Urothelium cell line (cell line): ENCODE measurements at regions not wholly inside any gene's neighbourhood (a gene's known extent, or its start where the extent isn't known, plus 50 kb on each side); places are given as distances from the start of the nearest gene placed in this dataset.

Source experiments
- DNase-seq: peaks from one replicate; pipeline ENCODE4 v3.0.0; 2011; ENCODE audit warnings: low spot score, mixed read lengths
- FAIRE-seq: peaks from 2 replicates; lab custom pipeline; 2011; peaks lifted over from hg19 to GRCh38; lab: Jason Lieb, UNC

- no peak for DNase-seq
Measured at GRCh38 chr18:47552783-47553182, 301.3 kb upstream of the SKOR2 start.

GRCh38 chr18:47550611-47551010 lies 299.2 kb upstream of the SKOR2 start:
- FAIRE-seq (no peak), DNase-seq (no peak)

More at GRCh38 chr18:47552783-47553182, 301.3 kb upstream of the SKOR2 start:
- no peak for FAIRE-seq

GRCh38 chr18:47549021-47549540 lies 297.6 kb upstream of the SKOR2 start:
- DNase-seq (no peak), FAIRE-seq (no peak)

GRCh38 chr18:47547539-47548202 lies 296.2 kb upstream of the SKOR2 start:
- FAIRE-seq (no peak), DNase-seq (no peak)

GRCh38 chr18:47545613-47546012 lies 294.2 kb upstream of the SKOR2 start:
- DNase-seq: no peak
- FAIRE-seq: no peak

- no peak for FAIRE-seq
- DNase-seq: no peak
Measured at GRCh38 chr18:47543080-47543479, 291.6 kb upstream of the SKOR2 start.

GRCh38 chr18:47542551-47542950 lies 291.1 kb upstream of the SKOR2 start:
- DNase-seq: no peak

GRCh38 chr18:47531717-47532116 lies 280.3 kb upstream of the SKOR2 start:
- DNase-seq: peak; percentile 8
- FAIRE-seq: no peak

More at GRCh38 chr18:47542551-47542950, 291.1 kb upstream of the SKOR2 start:
- FAIRE-seq: no peak

- DNase-seq (no peak), FAIRE-seq (no peak)
Measured at GRCh38 chr18:47530695-47531094, 279.2 kb upstream of the SKOR2 start.

GRCh38 chr18:47528343-47528742 lies 276.9 kb upstream of the SKOR2 start:
- no peak for DNase-seq

GRCh38 chr18:47526147-47526546 lies 274.7 kb upstream of the SKOR2 start:
- DNase-seq (no peak), FAIRE-seq (no peak)

More at GRCh38 chr18:47528343-47528742, 276.9 kb upstream of the SKOR2 start:
- no peak for FAIRE-seq

GRCh38 chr18:47522359-47522758 lies 270.9 kb upstream of the SKOR2 start:
- DNase-seq: no peak
- FAIRE-seq: no peak

- DNase-seq (no peak), FAIRE-seq (no peak)
Measured at GRCh38 chr18:47520263-47520662, 268.8 kb upstream of the SKOR2 start.

GRCh38 chr18:47519706-47520105 lies 268.2 kb upstream of the SKOR2 start:
- DNase-seq (no peak), FAIRE-seq (no peak)

GRCh38 chr18:47519277-47519676 lies 267.8 kb upstream of the SKOR2 start:
- no peak for FAIRE-seq
- DNase-seq: no peak

- DNase-seq (no peak), FAIRE-seq (no peak)
Measured at GRCh38 chr18:47513614-47514013, 262.2 kb upstream of the SKOR2 start.

- FAIRE-seq (no peak), DNase-seq (no peak)
Measured at GRCh38 chr18:47512726-47513435, 261.4 kb upstream of the SKOR2 start.

- no peak for FAIRE-seq
Measured at GRCh38 chr18:47512056-47512455, 260.6 kb upstream of the SKOR2 start.

GRCh38 chr18:47510831-47511230 lies 259.4 kb upstream of the SKOR2 start:
- DNase-seq (no peak), FAIRE-seq (no peak)

More at GRCh38 chr18:47512056-47512455, 260.6 kb upstream of the SKOR2 start:
- DNase-seq: no peak

GRCh38 chr18:47507651-47508050 lies 256.2 kb upstream of the SKOR2 start:
- no peak for FAIRE-seq
- DNase-seq: no peak

GRCh38 chr18:47506897-47507296 lies 255.4 kb upstream of the SKOR2 start:
- no peak for DNase-seq
- FAIRE-seq: no peak

- FAIRE-seq: no peak
- DNase-seq: no peak
Measured at GRCh38 chr18:47501946-47502345, 250.5 kb upstream of the SKOR2 start.
